CD4-positive, alpha-beta T cell treated with Interleukin-10 for 1 hour (primary cell): ENCODE measurements at regions not wholly inside any gene's neighbourhood (a gene's known extent, or its start where the extent isn't known, plus 50 kb on each side); places are given as distances from the start of the nearest gene placed in this dataset.
"Not testable (repeated sequence)": the region's sequence is repeated elsewhere in the genome, so short reads cannot be mapped to it uniquely, and the experiment has no call there.

Experiments
- DNase-seq: peaks from one replicate; pipeline ENCODE4 v3.0.0-alpha.2; 2020

- DNase-seq, result no peak
These were observed 559.0 kb upstream of the NRP1 start for GRCh38 chr10:33893506-33893905.

GRCh38 chr10:33889371-33889770 is 554.9 kb upstream of the NRP1 start:
- no peak for DNase-seq

- no peak for DNase-seq
These were observed 552.7 kb upstream of the NRP1 start for GRCh38 chr10:33887188-33887587.

- no peak for DNase-seq
These were observed 551.8 kb upstream of the NRP1 start for GRCh38 chr10:33886299-33886698.

GRCh38 chr10:33884604-33885003 is 550.1 kb upstream of the NRP1 start:
- no peak for DNase-seq

- no peak for DNase-seq
These were observed 549.4 kb upstream of the NRP1 start for GRCh38 chr10:33883881-33884280.

- no peak for DNase-seq
These were observed 548.5 kb upstream of the NRP1 start for GRCh38 chr10:33882996-33883395.

GRCh38 chr10:33880291-33880690 is 545.8 kb upstream of the NRP1 start:
- DNase-seq, result no peak

GRCh38 chr10:33878238-33878786 is 543.8 kb upstream of the NRP1 start:
- no peak for DNase-seq

GRCh38 chr10:33876584-33877400 is 542.3 kb upstream of the NRP1 start:
- no peak for DNase-seq

GRCh38 chr10:33875924-33876583 is 541.6 kb upstream of the NRP1 start:
- DNase-seq, result no peak

- DNase-seq, result no peak
These were observed 536.8 kb upstream of the NRP1 start for GRCh38 chr10:33871061-33871956.

- no peak for DNase-seq
These were observed 535.0 kb upstream of the NRP1 start for GRCh38 chr10:33869481-33869880.

GRCh38 chr10:33869028-33869427 is 534.6 kb upstream of the NRP1 start:
- DNase-seq, result no peak

GRCh38 chr10:33867199-33867789 is 532.8 kb upstream of the NRP1 start:
- DNase-seq, result not testable (repeated sequence)

- no peak for DNase-seq
These were observed 528.9 kb upstream of the NRP1 start for GRCh38 chr10:33863352-33863751.

- DNase-seq, result no peak
These were observed 528.2 kb upstream of the NRP1 start for GRCh38 chr10:33862536-33863105.

- no peak for DNase-seq
These were observed 527.4 kb upstream of the NRP1 start for GRCh38 chr10:33861833-33862232.

GRCh38 chr10:33861016-33861704 is 526.7 kb upstream of the NRP1 start:
- DNase-seq, result no peak

GRCh38 chr10:33860552-33860951 is 526.1 kb upstream of the NRP1 start:
- DNase-seq, result no peak

GRCh38 chr10:33859319-33860022 is 525.0 kb upstream of the NRP1 start:
- DNase-seq, result no peak
